Lower leg skin (tissue), 4 donors: ENCODE measurements at regions not wholly inside any gene's neighbourhood (a gene's known extent, or its start where the extent isn't known, plus 50 kb on each side); places are given as distances from the start of the nearest gene placed in this dataset.

ENCODE experiments used
- DNase-seq, 2 donors: peaks; one replicate each; pipeline ENCODE4 v3.0.0-alpha.2; 2019; ENCODE audit warnings: low spot score in 2 of 2
- H3K4me3 ChIP-seq: fragments of 200-600 bp; sonication (generic); 2 replicates; pipeline ENCODE4 v1.5.1; 2017; ENCODE audit warnings: mild to moderate bottlenecking, low read depth; ENCODE audit not compliant: poor library complexity, severe bottlenecking
- CTCF ChIP-seq, 3 donors: fragments of 450-650 bp; IDR thresholded peaks; one replicate each; pipeline ENCODE4 v1.5.1; 2016; ENCODE audit warnings: antibody characterized with exemption in 3 of 3, mild to moderate bottlenecking in 3 of 3, moderate library complexity in 2 of 3
- POLR2A ChIP-seq, 2 donors: fragments of 450-650 bp; IDR thresholded peaks; one replicate each; pipeline ENCODE4 v1.6.1; 2016 to 2017; ENCODE audit warnings: antibody characterized with exemption in 2 of 2, mild to moderate bottlenecking in 1 of 2, moderate library complexity in 1 of 2
- WGBS, 2 donors: methylation state at CpG; one replicate each; pipeline ENCODE4 v1.1.5; 2018; 5-methylcytosine and 5-hydroxymethylcytosine counted together
- intact Hi-C: fragments of 100-400 bp; cut with DNase I; formaldehyde crosslinking; loops from one replicate; pipeline ENCODE4 v1.15.0; 2023; ENCODE audit warnings: low total_unique reads

GRCh38 chr15:92316586-92317295 lies 76.9 kb upstream of the ST8SIA2 start:
- TF ChIP-seq POLR2A (IDR thresholded peaks at IDR 0.05) (no peak), CTCF (IDR thresholded peaks at IDR 0.05) (no peak)
- no peak for DNase-seq
- WGBS, 2 donors, result 68 to 77% methylated on average over 14 of the region's 14 CpGs
- intact Hi-C loops, result no loop called here
- no peak overlapping the region for H3K4me3 ChIP-seq

GRCh38 chr15:92320012-92320699 lies 73.5 kb upstream of the ST8SIA2 start:
- no peak for DNase-seq
- intact Hi-C loops, result no loop called here
- no peak overlapping the region for H3K4me3 ChIP-seq
- WGBS, 2 donors, result 67 to 76% methylated on average over 6 of the region's 6 CpGs
- no peak for TF ChIP-seq CTCF (IDR thresholded peaks at IDR 0.05)
- no peak for TF ChIP-seq POLR2A (IDR thresholded peaks at IDR 0.05)

- intact Hi-C loops, result no loop called here
- no peak for DNase-seq
- TF ChIP-seq POLR2A (IDR thresholded peaks at IDR 0.05), result no peak
- TF ChIP-seq CTCF (IDR thresholded peaks at IDR 0.05), result no peak
- WGBS, 2 donors, result 48 to 54% methylated on average over 13 of the region's 13 CpGs
- no peak overlapping the region for H3K4me3 ChIP-seq
Observed at GRCh38 chr15:92322566-92323355, 70.9 kb upstream of the ST8SIA2 start.

DNA sequence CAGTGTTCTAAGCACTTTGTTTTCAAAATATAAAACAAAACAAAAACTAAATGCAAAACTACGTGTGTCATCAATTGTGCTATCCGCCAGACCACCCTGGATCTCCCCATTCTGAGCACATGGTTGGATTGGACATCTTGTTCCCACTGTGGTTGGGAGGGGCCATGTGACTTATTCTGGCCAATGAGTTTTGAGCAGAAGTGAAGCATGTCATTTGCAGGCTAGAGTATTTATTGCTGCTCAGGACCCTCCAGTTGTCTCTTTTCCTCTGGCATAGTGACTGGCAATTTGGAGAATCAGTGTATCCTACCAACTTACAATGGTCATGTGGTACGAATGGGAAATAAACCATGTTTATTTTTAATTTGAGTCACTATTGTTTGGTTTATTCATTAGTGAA lies 70.2 kb upstream of the ST8SIA2 start:
- no peak overlapping the region for H3K4me3 ChIP-seq
- no peak for DNase-seq
- 62 to 82% methylated on average over 3 of the region's 3 CpGs for WGBS, 2 donors
- intact Hi-C loops, result no loop called here
- TF ChIP-seq POLR2A (IDR thresholded peaks at IDR 0.05) (no peak), CTCF (IDR thresholded peaks at IDR 0.05) (no peak)

- intact Hi-C loops, result no loop called here
- TF ChIP-seq CTCF (IDR thresholded peaks at IDR 0.05) (no peak), POLR2A (IDR thresholded peaks at IDR 0.05) (no peak)
- DNase-seq, result no peak
- WGBS, 2 donors, result 61 to 73% methylated on average over 8 of the region's 8 CpGs
- H3K4me3 ChIP-seq, result no peak overlapping the region
Observed at GRCh38 chr15:92324101-92324963, 69.3 kb upstream of the ST8SIA2 start.
